ENCODE measurements at regions not wholly inside any gene's neighbourhood (a gene's known extent, or its start where the extent isn't known, plus 50 kb on each side); places are given as distances from the start of the nearest gene placed in this dataset.
A peak's percentile ranks its signal among the peaks of the same experiment; 100 is the strongest.

GRCh38 chr17:68775318-68775717, 174.2 kb upstream of the FAM20A start:
- no peak for DNase-seq (ENCODE audit: low read depth)
- no peak overlapping the region for H3K4me3 ChIP-seq (ENCODE audit: low read depth, low read length)
- no peak for TF ChIP-seq CTCF (IDR thresholded peaks at IDR 0.05; ENCODE audit: control insufficient read depth, extremely low read depth, insufficient read depth)

- H3K4me3 ChIP-seq (ENCODE audit: low read depth, low read length), result no peak overlapping the region
- peak; percentile 68 for TF ChIP-seq CTCF (IDR thresholded peaks at IDR 0.05; ENCODE audit: control insufficient read depth, extremely low read depth, insufficient read depth)
- no peak for DNase-seq (ENCODE audit: low read depth)
Measured at GRCh38 chr17:68771867-68772515, 170.8 kb upstream of the FAM20A start.

GRCh38 chr17:68768804-68769203, 167.6 kb upstream of the FAM20A start:
- no peak for TF ChIP-seq CTCF (IDR thresholded peaks at IDR 0.05; ENCODE audit: control insufficient read depth, extremely low read depth, insufficient read depth)
- DNase-seq (ENCODE audit: low read depth), result no peak
- no peak overlapping the region for H3K4me3 ChIP-seq (ENCODE audit: low read depth, low read length)

- no peak for TF ChIP-seq CTCF (IDR thresholded peaks at IDR 0.05; ENCODE audit: control insufficient read depth, extremely low read depth, insufficient read depth)
- H3K4me3 ChIP-seq (ENCODE audit: low read depth, low read length), result no peak overlapping the region
- DNase-seq (ENCODE audit: low read depth), result no peak
Measured at GRCh38 chr17:68766640-68767039, 165.5 kb upstream of the FAM20A start.

- H3K4me3 ChIP-seq (ENCODE audit: low read depth, low read length), result no peak overlapping the region
- DNase-seq (ENCODE audit: low read depth), result no peak
- no peak for TF ChIP-seq CTCF (IDR thresholded peaks at IDR 0.05; ENCODE audit: control insufficient read depth, extremely low read depth, insufficient read depth)
Measured at GRCh38 chr17:68763562-68763961, 162.4 kb upstream of the FAM20A start.

- no peak for DNase-seq (ENCODE audit: low read depth)
- H3K4me3 ChIP-seq (ENCODE audit: low read depth, low read length), result no peak overlapping the region
- no peak for TF ChIP-seq CTCF (IDR thresholded peaks at IDR 0.05; ENCODE audit: control insufficient read depth, extremely low read depth, insufficient read depth)
Measured at GRCh38 chr17:68762911-68763310, 161.7 kb upstream of the FAM20A start.

- no peak for TF ChIP-seq CTCF (IDR thresholded peaks at IDR 0.05; ENCODE audit: control insufficient read depth, extremely low read depth, insufficient read depth)
- H3K4me3 ChIP-seq (ENCODE audit: low read depth, low read length), result no peak overlapping the region
Measured at GRCh38 chr17:68760141-68760475, 158.9 kb upstream of the FAM20A start.

More at GRCh38 chr17:68760141-68760475, 158.9 kb upstream of the FAM20A start:
- no peak for DNase-seq (ENCODE audit: low read depth)
